OCI-LY1 (cell line): ENCODE measurements at regions not wholly inside any gene's neighbourhood (a gene's known extent, or its start where the extent isn't known, plus 50 kb on each side); places are given as distances from the start of the nearest gene placed in this dataset.

Experiments
- CTCF ChIP-seq: fragments of 200-600 bp; sonication (generic), shearing (Covaris generic); IDR thresholded peaks from 2 replicates; pipeline ENCODE4 v1.5.1; 2017; ENCODE audit warnings: mild to moderate bottlenecking, antibody characterized with exemption, low read length, moderate library complexity, mixed read lengths
- EZH2 ChIP-seq: fragments of 200-600 bp; sonication (generic), shearing (Covaris generic); IDR thresholded peaks from 2 replicates; pipeline ENCODE4 v1.8.0; 2017; ENCODE audit warnings: borderline replicate concordance, mixed run types, mild to moderate bottlenecking, antibody characterized with exemption, low read length, moderate library complexity, mixed read lengths

GRCh38 chr3:173336261-173336660 lies 61.3 kb upstream of the NLGN1 start:
- TF ChIP-seq CTCF, result no peak
- TF ChIP-seq EZH2, result no peak
